GM19025 (cell line): ENCODE measurements at regions not wholly inside any gene's neighbourhood (a gene's known extent, or its start where the extent isn't known, plus 50 kb on each side); places are given as distances from the start of the nearest gene placed in this dataset.

Experiments
- ATAC-seq: cut with Tn5 transposase; IDR thresholded peaks from one replicate; pipeline ENCODE4 v1.9.1; 2021; ENCODE audit warnings: mild to moderate bottlenecking, low read depth, moderate library complexity; ENCODE audit not compliant: unreplicated experiment

DNA sequence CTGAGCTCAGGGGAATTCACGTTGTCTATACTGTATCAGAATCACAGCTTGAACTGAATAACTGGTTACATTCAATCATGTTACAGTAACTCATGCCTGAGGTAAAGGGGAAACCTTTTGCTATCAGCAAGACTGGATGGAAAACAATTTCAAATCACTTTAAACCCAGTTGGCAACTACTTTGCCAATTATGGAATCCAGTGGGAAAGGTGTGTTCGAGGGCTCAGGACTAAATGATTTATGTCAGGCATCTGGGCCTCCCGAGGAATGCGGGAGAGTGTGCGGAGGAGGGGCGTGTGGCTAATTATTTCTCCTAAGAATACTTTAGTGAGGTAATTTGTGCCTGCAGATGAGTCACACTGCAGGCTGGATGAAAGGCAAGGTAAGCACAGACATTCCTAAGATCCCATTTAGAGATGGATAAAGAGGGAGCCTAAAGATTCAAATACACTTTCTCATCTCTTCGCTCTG, 100.1 kb downstream of the HRH4 start:
- ATAC-seq, result no peak

DNA sequence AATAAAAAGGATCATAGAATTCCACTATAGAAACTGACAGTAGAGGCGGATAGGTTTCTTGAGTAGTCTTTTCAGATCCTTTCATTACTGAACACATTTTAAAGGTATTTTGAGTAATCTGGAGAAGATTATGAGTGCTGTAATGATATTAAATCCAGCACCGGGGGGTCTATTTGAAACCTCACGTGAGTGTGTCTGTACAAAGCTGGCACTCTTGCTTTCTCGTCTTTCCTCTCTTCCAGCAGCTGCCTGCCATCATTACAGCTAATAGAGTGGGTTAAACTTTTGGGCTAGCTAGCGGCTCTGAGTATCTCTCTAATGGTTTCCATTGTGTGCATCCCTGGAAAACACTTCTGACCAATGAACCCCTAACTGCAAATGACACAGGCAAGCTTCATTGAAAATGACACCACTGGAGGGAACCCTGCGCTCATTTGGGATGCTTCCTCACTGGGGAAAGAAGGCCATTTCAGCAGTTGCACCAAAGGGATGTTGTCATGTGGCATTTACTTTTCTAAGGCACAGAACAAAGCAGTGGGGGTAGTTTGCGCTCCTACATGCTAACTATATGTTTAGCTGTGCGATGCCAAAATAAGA, 101.0 kb downstream of the HRH4 start:
- no peak for ATAC-seq

DNA sequence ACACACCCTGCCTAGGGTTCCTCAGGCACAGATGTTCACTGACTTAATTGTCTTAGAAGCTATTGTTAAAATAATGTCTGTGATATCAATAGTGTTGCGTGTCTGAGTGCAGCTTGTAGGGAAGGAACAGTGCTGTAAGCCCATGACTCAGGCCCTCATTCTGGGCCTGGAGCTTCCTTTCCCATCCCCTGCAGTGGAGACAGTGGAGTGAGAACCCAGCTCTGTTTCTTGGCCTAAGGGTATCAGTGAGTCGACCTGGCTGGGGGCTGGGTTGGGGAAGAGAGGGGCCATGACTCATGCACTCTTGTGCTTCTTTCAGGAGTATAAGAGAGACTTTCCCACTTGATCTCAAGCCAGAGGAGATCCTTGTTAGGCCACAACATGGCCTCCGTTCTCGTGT, 106.8 kb downstream of the HRH4 start:
- no peak for ATAC-seq

DNA sequence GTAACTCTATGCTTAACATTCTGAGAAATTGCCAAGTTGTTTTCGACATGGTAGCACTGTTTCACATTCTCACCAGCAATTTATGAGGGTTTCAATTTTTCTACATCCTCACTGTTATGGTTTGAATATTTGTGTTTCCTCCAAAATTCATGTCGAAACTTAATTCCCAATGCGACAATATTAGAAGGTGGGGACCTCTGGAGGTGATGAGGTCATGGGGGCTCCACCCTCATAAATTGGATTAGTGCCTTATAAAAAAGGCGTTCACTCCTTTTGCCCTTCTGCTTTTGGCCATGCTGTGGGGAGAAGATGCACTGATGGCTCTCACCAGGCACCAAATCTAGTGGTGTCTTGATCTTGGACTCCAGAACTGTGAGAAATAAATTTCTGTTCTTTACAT, 110.3 kb downstream of the HRH4 start:
- ATAC-seq, result no peak

DNA sequence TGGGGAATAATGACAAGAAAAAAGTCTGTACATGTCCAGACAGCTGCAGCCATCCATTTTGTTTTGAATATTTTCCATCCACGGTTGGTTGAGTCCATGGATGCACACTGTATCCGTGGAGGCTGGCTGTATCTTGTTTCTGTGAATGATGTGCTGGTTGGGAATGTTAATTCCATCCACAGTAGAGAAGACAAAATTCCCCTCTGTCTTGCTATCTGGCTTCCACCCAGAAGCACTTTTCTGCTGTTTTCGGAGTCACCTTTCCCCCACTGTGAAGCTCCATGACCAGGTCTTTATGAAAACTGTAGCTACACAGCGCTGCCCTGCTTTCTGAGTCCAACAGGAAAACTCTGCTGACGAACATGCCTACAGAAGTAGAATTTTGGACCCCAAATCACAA, 122.3 kb downstream of the HRH4 start:
- no peak for ATAC-seq

DNA sequence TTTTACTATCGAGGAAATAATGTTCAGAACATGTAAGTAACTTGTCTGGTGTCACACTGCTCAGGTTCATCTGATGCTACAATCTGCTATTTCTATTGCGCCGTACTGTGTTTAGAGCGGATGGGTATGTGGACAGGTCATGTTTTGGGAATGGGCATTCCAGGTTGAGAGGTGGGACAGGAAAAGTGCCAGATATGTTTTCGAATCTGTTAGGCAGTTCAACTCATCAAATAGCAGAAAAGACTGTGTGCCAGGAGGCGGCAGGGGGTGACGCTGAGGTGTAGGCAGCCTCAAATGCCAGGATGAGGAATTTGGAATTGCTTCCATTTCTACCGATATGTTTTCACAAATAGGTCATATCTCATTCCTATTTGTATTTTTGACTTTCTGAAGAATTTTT, 123.8 kb downstream of the HRH4 start:
- no peak for ATAC-seq

DNA sequence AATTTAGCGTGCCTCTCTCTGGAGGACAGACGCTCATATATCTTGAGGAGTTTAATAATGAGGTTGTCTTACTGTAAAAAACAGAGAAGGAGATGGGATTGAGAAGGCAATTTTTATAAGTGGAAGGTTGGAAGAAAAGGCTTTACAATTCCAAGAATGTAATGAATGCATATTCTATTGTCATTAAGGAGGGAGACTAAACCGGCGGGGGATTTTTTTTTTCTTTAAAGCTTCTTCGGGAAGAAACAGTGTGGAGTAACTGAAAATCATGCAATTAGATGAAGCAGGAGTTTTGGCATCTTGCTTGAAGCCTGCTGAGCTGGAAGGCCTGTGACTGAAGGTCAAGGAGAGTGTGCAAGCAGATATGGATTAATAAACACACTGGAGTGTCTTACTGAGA, 124.4 kb downstream of the HRH4 start:
- no peak for ATAC-seq

DNA sequence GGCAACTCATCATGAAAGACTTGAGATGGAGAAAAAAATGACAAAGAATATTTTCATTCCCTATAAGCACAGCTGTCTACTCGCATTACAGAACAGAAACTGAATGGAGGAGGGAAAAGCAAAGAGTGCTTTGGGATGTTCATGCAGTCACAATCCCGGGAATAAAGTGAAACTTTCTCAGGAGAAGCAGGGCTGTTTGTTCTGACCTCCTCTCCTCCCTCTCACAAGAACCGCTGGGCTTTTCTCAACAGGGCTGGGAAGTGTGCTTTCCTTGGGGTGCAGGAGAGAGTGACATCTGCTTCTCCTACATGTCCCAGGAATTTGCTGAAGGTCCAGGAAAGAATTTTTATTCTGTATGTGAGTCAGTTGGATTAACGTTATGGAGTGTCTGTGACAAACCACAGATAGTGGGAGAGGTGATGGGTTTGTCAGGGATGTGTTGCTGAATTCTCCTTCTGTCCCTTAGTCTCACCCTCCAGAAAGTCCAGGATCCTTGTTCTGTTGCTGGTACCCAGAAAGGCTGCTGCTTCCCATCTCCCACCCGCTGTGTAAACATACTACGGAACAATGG, 125.6 kb downstream of the HRH4 start:
- ATAC-seq, result no peak

DNA sequence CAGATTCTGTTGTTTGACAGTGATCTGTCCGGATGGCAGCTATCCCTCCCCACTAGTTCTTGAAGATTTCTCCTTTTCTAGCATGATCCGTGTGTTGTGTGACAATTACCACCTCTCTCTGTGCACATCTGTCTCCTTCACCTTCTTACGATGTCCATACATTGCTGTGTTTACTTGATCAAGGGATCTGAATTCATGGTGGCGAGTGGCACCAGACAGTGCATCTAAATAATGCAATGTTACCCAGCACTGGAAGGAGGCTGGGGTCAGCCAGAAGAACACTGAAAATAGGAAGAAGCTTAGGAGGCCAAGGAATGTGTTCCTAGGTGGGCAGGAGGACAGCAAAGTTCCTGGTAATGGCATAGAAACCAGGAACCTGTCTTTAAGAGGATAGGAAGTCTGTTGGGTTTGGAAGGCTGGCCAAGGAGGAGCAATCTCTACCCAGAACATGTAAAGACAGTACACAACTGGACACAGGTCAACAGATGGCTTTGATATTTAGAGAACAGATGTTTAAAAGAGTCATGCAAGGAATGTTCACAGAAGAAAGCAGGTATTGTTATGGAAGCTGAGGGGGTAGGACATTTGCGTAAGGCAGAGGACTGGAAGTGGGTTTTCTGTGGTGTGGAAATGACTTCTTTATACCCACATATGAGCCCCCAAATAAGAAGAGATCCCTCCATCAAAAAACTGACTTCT, 126.4 kb downstream of the HRH4 start:
- ATAC-seq, result no peak

DNA sequence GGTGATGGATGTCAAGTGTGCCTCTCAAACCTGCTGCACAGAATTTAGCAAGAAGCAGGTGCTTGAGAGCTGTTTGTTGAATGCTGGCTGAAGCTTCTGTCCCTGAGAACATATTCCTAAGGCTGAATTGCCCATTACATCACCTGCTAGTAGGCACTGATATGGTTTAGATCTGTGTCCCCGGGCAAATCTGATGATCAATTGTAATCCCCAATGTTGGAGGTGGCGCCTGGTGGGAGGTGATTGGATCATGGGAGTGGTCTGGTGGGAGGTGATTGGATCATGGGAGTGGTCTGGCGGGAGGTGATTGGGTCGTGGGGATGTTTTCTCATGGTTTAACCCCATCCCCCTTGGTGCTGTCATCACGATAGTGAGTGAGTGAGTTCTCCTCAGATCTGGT, 128.0 kb downstream of the HRH4 start:
- ATAC-seq, result no peak

DNA sequence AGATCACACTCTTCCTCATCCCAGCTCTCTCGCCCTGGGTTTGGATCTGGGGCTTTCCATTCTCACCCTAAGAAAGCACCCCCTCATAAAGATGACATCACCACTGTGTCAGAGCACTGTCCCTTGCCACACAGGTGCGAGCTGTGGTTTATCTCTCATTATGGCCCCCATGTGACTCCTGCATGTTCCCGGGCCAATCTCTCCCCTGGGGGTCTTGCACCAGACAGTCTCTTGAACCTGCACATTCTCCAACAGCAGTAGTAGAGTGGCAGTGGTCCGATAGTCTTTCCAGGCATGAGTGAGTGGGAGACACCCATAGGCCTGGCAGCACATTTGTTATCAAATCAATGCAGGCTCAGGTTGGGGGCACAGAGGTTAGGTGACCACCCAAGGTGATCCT, 130.5 kb downstream of the HRH4 start:
- ATAC-seq, result no peak

DNA sequence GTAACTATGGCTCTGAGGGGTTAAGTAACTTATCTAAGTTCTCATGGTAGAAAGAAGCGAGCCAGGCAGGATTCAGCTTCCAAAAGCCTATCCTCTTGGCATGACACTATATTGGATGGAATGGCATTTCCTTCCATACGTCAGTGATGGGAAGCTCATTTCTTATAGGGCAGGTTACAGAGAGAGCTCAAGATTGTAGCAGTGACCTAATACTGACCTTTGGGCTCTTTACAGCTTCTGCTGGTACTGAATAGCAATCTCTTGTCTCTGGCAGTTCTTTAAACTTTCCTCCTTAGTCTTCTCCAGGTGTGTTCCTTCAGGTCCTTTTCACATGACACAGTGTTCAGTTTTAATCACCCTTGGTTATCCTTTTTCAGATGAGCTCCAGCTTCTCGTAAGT, 133.0 kb downstream of the HRH4 start:
- no peak for ATAC-seq

DNA sequence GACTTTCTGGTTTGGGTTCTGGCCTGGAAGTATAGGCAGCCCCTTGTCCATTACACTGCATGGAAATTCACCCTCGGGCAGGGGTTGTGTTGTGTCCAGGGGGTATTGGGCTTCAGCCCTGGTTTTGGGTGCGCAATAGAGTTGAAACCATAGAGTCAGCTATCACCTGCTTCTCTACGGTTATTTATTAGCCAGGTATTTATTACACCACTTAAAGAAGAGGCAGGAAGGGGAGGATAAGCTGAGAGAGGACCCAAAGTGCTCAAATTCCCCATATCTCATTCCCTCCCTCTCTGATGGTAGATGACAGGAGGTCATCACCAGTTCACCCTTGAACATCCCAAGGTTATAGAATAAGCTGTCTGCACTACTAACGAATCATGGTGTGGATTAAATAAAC, 133.4 kb downstream of the HRH4 start:
- ATAC-seq, result no peak

DNA sequence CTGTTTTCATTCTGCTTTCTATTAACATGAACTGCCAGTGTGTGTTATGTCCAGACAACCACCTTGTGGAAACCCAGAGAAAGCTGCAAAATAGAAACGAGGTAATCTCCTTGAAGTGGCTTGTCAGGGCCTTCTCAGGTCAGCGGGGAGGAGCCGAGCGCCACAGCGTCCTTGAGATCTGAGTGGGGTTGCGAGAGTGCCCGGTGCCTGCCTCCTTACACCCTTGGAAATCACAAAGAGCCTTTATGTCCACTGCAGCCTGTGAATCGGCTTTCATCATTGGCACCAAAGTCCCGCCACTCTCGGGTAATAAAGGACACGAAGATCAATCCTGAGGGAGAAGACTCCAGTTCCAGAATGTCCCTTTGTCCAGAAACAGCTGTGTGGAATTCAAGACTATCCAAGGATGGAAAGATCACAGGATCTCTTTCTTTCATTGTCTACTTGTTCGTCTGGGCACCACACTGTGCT, 135.2 kb downstream of the HRH4 start:
- no peak for ATAC-seq

DNA sequence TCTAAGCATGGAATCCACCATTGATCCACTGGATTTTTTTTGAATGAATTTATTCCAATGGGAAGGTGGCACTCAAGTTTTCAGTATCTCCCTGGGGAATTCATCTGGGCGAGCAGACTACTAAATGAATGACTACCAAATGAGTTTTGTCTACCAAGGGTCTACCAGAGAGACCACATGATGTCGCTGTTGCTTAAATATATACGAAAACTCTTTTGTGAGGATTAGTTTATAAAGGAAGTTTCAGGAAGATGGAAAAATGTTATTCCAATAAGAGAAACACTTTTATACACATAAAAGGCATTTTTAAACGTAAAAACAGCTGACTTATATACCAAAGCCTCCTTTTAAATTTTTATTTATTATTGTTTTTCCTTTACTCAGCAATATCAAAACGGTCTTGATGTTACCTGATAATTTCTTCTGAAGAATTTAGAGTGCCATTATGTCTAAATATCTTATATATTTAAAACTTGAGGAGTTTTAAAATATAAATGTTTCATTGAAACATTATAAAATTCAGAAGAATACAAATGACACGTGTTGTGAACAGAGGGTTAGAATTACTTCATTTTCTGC, 139.7 kb downstream of the HRH4 start:
- no peak for ATAC-seq

DNA sequence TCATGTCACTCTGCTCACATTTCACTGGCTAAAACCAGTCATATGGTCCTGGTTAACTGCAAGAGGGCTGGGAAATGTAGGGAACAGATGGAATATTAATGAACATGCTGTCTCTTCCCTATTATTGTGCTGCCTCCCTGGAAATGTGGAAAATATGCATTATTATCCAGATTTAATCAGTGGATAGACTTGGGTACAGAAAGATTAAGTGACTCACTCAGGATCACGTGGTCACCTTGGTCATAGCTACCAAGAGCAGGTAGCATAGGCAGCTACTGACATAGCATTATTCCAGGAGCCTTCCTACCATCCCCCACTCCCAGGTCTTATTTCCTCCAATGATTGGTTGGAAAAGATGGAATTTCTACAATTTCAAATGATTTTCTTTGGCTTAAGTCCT, 141.1 kb downstream of the HRH4 start:
- no peak for ATAC-seq

DNA sequence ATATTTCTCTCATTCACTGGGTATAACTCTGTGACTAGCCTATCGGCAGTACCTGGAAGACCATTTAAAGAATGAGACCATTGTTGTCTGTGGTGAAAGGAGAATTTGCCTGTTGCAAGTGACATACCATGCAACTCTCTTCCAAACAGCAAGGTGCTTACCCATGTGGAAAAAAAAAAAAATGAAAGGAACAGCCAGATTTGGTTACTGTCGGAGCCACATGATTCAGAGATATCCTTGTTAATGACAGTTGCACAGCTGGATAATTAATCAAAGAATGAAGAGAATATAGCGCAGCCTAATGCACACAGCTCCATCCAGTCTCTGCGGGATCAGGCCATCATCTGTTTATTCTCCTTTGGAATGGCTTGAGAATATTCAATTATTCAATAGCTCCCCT, 141.8 kb downstream of the HRH4 start:
- no peak for ATAC-seq

DNA sequence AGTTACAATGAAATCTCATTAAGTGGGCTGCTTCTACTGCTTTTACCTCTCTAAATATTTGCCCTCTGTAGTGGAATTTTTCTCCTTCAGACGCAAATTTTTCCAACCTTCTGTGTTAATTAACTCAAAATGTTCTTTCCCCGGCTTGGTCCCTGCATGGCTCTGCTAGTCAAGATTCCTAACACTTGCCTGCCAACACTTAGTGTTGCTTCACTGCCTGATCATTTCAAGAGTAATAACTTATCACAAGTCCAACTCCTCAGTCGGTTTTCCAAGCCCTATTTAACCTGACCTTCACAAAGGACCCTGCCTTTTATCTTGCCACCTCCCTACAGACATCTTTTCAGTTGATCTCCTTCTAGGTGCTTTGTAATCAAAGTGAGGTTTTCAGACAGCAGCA, 142.7 kb downstream of the HRH4 start:
- no peak for ATAC-seq

DNA sequence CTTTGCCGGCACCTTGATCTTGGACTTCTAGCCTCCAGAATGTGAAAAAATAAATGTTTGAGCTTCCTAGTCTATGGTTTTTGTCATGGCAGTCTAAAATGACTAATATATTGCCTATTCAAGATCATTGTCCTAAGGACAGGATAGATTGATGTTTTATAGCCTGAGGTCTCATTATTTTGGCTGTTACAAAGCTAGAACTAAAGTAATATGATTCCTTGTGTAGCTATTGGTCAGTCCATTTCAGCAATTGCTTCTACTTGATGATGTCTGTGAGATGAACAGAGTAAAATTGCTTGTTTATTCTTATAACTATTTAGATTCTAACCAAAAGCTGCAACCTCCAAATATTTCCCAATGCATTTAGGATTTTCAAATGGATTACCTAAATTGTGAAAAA, 145.0 kb downstream of the HRH4 start:
- ATAC-seq, result no peak

DNA sequence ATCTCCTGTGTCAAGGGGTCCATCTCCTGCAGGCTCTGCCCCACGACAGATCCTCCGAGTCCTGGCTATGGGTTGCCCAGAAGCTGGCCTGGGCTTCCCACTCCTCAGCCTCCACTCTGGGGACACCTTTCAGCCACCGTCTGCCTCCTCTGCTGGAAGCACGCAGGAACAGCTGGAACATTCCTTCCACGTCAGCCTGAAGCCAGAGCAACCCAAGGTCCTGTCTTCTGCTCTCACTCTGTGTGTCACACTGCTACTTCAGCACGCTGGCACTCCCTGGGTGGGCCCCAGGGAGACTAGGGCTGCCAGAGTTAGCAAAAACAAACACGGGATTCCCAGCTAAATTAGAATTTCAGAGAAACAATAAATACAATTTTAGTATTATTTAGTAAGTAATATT, 148.8 kb downstream of the HRH4 start:
- no peak for ATAC-seq

DNA sequence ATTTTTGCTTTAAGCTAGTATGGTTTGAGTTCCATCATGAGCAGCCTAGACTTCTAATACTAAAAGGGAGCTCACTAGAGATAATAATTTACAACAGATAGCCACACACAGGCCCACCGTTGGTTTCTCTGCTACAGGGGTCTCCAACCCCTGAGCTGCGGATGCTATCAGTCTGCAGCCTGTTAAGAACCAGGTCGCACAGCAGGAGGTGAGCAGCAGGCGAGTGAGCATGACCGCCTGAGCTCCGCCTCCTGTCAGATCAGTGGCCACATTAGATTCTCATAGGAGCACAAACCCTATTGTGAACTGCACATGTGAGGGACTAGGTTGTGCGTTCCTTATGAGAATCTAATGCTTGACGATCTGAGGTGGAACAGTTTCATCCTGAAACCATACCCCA, 150.6 kb downstream of the HRH4 start:
- ATAC-seq, result no peak
